Mucosa of descending colon (tissue), 3 donors: ENCODE measurements at regions not wholly inside any gene's neighbourhood (a gene's known extent, or its start where the extent isn't known, plus 50 kb on each side); places are given as distances from the start of the nearest gene placed in this dataset.

Experiments
- ATAC-seq: fragments of 200-7000 bp; cut with Tn5 transposase; one replicate; pipeline ENCODE4 v1.9.1; 2020; ENCODE audit warnings: mild to moderate bottlenecking, moderate library complexity
- DNase-seq, 3 donors: peaks; one replicate each; pipeline ENCODE4 v3.0.0-alpha.2; 2020
- H3K36me3 ChIP-seq: fragments of 200-600 bp; one replicate; pipeline ENCODE4 v1.8.0; 2021; ENCODE audit warnings: low read depth, mild to moderate bottlenecking
- H3K4me1 ChIP-seq: fragments of 200-600 bp; one replicate; pipeline ENCODE4 v1.8.0; 2021; ENCODE audit warnings: low read depth, mild to moderate bottlenecking
- H3K4me3 ChIP-seq: fragments of 200-600 bp; one replicate; pipeline ENCODE4 v1.8.0; 2021; ENCODE audit warnings: mild to moderate bottlenecking
- H3K9me3 ChIP-seq: fragments of 200-600 bp; one replicate; pipeline ENCODE4 v1.8.0; 2021; ENCODE audit warnings: mild to moderate bottlenecking
- CTCF ChIP-seq: fragments of 200-600 bp; IDR thresholded peaks from one replicate; pipeline ENCODE4 v1.8.0; 2022; ENCODE audit warnings: antibody characterized with exemption, mild to moderate bottlenecking
- intact Hi-C, 2 donors: fragments of 100-400 bp; cut with DNase I in 1 of 2; cut with micrococcal nuclease in 1 of 2; formaldehyde crosslinking; loops; one replicate each; pipeline versions ENCODE4 v1.11.0 to v1.11.1; 2022; cut with DNase I, micrococcal nuclease
- donor health status: DM: no; HTN: no; CAD: no; lungs with moderate emphysema.
- donor health status: DM: no; HTN: no; CAD: no.
- donor health status: DM: no; HTN: yes; CAD: no.

- no peak for DNase-seq
- H3K36me3 ChIP-seq = no peaks in the 10 kb centered on the region
- no peaks in the 10 kb centered on the region for H3K9me3 ChIP-seq
- no peak for ATAC-seq
- no peak for TF ChIP-seq CTCF
- H3K4me3 ChIP-seq = no peak overlapping the region
- no peaks in the 10 kb centered on the region for H3K4me1 ChIP-seq
- intact Hi-C loops = no loop called here
These were observed 568.8 kb downstream of the PPARGC1A start for GRCh38 chr4:23320931-23321587.

- Histone ChIP-seq H3K4me1 (no peaks in the 10 kb centered on the region), H3K36me3 (no peaks in the 10 kb centered on the region), H3K9me3 (no peaks in the 10 kb centered on the region), H3K4me3 (no peak overlapping the region)
- DNase-seq (no peak), ATAC-seq (no peak)
- intact Hi-C loops = no loop called here
- TF ChIP-seq CTCF = no peak
These were observed 577.2 kb downstream of the PPARGC1A start for GRCh38 chr4:23312686-23313085.

- intact Hi-C loops = no loop called here
- H3K4me1 ChIP-seq = no peaks in the 10 kb centered on the region
- TF ChIP-seq CTCF = no peak
These were observed 577.9 kb downstream of the PPARGC1A start for GRCh38 chr4:23311983-23312382.

DNA sequence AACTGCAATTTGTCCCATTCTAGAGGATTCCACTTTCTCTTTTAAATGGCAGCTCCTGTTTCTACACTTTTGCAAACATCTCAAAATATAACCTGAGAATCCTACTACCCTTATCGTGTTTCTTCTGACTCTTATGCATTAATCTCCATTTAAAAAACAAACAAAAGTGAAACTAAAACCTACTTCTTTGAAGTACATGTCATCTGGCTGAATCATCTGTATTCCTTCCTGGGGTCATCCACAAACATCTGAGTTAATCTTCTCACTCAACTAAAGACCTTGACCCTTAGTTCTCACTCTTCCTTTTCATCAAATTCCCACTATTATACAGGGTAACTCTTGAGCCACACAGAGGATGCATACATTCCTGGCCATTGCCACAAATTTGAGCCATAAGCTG lies 584.8 kb downstream of the PPARGC1A start:
- intact Hi-C loops = no loop called here
- Histone ChIP-seq H3K9me3 (no peaks in the 10 kb centered on the region), H3K4me1 (no peaks in the 10 kb centered on the region), H3K36me3 (no peaks in the 10 kb centered on the region), H3K4me3 (no peak overlapping the region)
- ATAC-seq (no peak), DNase-seq (no peak)
- no peak for TF ChIP-seq CTCF

More at GRCh38 chr4:23311983-23312382, 577.9 kb downstream of the PPARGC1A start:
- Histone ChIP-seq H3K9me3 (no peaks in the 10 kb centered on the region), H3K36me3 (no peaks in the 10 kb centered on the region), H3K4me3 (no peak overlapping the region)
- ATAC-seq = no peak
- DNase-seq = no peak

- intact Hi-C loops = no loop called here
- H3K4me1 ChIP-seq = no peaks in the 10 kb centered on the region
- no peak for TF ChIP-seq CTCF
- DNase-seq (no peak), ATAC-seq (no peak)
- H3K9me3 ChIP-seq = no peaks in the 10 kb centered on the region
- H3K36me3 ChIP-seq = no peaks in the 10 kb centered on the region
- no peak overlapping the region for H3K4me3 ChIP-seq
These were observed 591.5 kb downstream of the PPARGC1A start for GRCh38 chr4:23298371-23298770.

GRCh38 chr4:23297327-23297726 lies 592.5 kb downstream of the PPARGC1A start:
- TF ChIP-seq CTCF = no peak
- ATAC-seq = no peak

More at GRCh38 chr4:23297327-23297726, 592.5 kb downstream of the PPARGC1A start:
- no peaks in the 10 kb centered on the region for H3K36me3 ChIP-seq
- DNase-seq = no peak
- no peak overlapping the region for H3K4me3 ChIP-seq
- no peaks in the 10 kb centered on the region for H3K9me3 ChIP-seq
- intact Hi-C loops = no loop called here
- H3K4me1 ChIP-seq = no peaks in the 10 kb centered on the region
